HG03066 (cell line): ENCODE measurements at regions not wholly inside any gene's neighbourhood (a gene's known extent, or its start where the extent isn't known, plus 50 kb on each side); places are given as distances from the start of the nearest gene placed in this dataset.

Experiments used
- ATAC-seq: cut with Tn5 transposase; IDR thresholded peaks from one replicate; pipeline ENCODE4 v1.9.1; 2021; ENCODE audit warnings: low read depth; ENCODE audit not compliant: unreplicated experiment

DNA sequence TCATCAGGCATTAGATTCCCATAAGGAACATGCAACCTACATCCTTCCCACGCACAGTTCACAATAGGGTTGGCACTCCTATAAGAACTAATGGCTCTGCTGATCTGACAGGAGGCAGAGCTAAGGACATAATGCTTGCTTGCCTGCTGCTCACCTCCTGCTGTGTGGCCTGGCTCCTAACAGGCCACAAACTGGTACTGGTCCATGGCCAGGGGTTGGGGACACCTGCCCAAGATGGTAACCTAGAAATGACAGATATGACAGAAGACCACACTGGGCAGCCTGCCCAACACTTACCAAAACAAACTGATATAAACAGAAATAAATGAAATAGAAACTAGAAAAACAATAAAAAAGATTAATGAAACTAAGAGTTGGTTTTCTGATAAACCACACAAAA lies 325.6 kb downstream of the SEC23A start:
- no peak for ATAC-seq

GRCh38 chr14:38775986-38776385 lies 327.0 kb downstream of the SEC23A start:
- no peak for ATAC-seq

- ATAC-seq, result no peak
Observed at GRCh38 chr14:38774162-38774561, 328.9 kb downstream of the SEC23A start.

DNA sequence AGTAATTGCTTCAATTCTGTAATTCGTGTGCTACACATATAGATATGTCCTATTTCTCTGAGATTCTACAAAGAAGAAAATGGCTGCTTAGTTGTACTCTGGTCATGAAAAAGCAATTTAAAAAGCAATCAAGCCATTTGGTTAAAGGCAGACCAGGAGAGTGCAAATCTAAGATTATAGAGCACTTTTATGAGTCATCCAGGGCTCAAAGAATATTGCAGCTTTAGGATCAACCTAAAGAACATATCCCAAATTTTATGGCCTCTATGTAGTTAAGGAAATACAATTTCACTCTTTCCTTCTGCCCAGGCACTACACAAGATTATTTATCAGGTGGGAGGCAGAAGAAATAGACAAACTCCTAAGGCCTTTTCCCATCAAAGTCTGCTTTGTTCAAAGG lies 332.8 kb downstream of the SEC23A start:
- no peak for ATAC-seq

GRCh38 chr14:38762845-38763244 lies 340.2 kb downstream of the SEC23A start:
- no peak for ATAC-seq

DNA sequence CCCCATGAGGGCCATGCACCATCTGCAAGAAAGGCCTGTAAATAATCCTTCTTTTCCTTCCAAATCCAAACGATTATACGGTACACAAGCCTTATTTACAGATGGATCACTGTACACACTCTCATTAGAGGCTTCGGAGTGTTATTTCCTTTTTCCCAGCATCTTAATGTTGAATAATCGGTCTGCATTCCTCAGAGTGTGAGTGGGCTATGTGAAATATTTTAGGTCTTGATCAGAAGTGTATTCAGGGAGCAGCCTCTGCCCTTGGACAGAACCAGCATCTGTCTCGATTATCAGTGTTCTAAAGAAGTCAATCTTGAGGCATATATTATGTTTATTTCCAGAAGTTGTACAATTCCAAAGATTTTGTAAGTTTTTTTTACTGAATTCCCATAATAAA lies 340.6 kb downstream of the SEC23A start:
- ATAC-seq, result no peak

- ATAC-seq, result no peak
Observed at GRCh38 chr14:38761033-38761432, 342.0 kb downstream of the SEC23A start.

GRCh38 chr14:38758661-38759060 lies 344.4 kb downstream of the SEC23A start:
- no peak for ATAC-seq

DNA sequence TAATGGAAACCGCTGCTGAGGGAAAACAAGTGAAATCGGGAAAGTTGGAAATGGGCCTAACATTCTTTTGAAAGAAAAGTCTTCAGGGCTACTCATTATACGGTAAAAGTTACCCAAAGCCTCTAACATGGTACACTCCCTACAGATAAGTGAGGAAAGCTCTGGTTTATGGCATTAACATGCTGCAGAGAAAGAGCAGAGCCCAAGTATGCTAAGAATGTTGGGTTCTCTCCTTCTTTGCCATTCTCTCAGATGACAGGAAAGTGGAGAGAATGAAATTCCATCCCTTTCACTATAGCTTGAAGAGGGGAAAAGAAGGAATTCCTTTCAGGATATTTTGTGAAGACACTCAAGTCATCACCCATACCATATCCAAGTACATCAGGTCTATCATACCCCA lies 348.0 kb downstream of the SEC23A start:
- ATAC-seq, result no peak

DNA sequence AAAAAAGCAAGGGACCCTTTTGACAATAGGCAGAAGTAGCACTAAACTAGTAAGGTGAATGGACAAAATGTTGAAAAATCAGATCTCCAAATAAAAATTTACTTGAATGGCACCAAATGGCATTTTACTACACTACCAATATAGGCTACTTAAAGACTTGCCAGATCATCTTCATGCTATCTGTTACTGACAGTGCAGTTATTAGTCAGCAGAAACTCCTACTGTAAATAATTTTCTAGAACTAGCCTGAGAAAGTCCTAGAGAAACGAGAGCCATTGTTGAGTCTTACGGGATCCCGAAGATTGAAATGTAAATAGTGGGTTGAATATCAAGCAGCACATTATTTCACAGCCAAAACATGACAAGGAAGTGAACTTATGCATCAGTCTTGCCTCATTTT lies 350.3 kb downstream of the SEC23A start:
- ATAC-seq, result no peak

GRCh38 chr14:38752341-38752740 lies 350.7 kb downstream of the SEC23A start:
- no peak for ATAC-seq

DNA sequence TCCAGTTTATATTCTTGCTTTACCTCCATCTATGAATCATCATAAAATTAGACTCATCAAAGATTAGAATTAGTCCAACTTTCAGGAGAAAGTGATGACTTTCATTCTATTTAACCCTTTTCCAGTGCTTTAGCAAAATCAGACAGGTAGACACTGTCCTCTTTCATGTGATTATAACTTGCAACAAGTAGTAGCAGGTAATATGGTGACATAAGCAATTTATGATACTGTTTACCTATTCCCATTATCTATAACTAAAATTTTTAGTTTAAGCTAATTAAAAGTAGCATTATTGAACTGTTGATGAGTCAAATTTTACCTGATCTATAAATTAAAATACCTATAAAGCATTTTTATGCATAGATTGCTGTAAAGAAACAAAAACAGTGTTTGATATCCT lies 351.6 kb downstream of the SEC23A start:
- ATAC-seq, result no peak

DNA sequence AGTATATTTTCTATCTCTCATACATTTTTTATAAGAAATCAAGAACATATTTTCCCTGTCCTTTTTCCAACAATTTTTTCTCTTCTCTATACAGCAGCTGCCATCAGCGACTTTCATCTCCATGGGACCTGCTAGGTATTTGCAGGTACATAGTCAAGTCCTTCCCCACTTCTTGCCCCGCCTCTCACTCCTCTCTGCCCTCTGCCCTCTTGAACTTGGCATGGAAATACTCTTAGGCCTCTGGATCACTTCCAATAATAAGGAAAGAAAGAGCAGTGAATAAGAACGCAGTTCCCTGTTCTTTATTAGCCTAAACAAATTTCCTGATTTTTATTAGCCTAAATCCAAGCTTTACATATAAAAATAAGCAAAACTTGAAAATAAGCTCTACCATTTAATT lies 353.1 kb downstream of the SEC23A start:
- ATAC-seq, result no peak

GRCh38 chr14:38745861-38746260 lies 357.2 kb downstream of the SEC23A start:
- no peak for ATAC-seq

DNA sequence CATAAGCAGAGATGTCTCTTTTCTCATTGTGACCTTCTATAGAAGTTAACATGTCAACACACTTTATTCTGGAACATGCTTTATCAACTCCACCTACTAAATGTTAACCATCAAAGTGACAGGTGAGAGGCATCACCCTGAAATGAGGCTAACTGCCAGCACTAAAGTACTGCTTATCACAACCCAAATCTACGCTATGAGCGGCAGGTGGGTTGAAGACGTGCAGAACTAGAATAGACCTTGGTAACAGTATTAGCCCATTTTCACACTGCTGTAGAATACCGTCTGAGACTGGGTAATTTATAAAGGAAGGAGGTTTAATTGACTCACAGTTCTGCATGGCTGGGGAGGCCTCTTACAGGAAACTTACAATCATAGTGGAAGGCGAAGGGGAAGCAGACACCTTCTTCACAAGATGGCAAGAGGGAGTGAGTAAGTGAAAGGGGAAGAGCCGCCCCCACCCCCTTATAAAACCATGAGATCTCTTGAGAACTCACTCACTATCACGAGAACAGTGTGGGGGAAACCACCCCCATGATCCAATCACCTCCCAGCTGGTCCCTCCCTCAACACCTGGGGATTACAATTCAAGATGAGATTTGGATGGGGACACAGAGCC lies 359.0 kb downstream of the SEC23A start:
- no peak for ATAC-seq

DNA sequence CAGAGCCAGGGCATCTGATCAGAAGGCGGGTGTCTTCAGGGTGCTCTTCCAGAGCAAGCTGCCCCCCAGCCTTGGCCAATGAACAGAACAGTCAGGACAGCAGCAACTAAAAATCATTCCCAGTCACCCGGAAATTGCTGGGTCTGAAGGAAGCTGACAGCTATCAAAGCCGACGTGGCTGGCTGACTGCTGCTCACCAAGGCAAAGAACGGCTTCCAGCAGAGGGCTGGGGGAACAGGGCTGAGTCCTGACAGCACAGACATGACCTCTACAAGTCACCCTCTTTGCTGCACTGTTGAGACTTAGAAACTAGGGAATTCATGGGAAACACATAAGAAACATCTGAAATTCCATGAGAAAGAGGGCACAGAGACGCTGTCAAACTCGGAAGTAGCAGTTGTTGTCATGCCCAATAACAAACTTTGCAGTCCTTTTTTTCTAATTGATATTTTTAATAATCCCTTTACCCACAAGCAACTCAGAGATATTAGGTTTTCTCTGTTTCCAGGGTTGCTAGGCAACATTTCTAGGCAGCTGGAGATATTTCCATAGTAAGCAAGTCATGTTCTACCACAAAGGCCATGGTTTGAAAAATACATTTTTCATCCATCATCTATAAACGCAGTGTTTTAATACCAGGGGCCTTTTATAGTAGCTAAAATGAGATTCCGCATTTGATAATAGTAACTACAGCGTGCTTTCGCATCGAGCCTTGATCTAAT lies 365.2 kb downstream of the SEC23A start:
- ATAC-seq, result no peak

DNA sequence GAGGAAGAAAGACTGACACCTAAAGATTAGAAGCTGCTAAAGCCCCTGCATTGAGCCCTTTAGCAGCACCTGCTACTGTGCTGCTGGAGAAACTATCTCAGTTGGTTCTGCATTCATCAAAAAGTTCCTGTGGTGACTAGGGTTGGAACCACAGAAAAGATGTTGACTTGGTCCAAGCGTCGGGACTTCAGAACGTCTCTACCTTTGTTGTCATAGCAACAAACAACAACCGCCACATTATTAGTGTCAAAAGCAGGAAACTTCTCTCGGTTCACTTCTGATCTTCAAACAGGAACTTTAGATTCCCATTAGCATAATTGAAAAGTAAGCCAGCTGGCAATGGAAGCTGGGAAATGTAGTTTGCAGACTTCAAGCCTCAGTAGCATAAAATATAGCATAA lies 368.0 kb downstream of the SEC23A start:
- no peak for ATAC-seq

DNA sequence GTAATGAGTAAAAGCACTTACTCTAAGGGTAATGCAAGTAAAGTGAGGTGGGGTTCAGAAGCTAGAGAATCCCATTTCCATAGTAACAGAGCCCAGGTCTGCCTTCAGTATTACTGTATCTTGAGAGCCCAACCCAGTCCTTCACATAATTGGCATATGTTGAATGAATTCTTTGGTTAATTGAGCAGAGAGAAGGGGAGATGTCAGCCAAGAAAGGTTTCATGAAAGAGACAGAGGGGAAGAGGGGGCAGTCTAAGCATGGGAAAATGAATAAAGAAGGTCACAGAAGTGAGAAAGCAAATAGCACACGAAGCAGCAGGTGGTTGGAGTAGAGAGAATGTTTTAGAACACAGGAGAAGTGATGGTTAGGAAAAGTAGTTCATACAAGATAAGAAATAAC lies 371.1 kb downstream of the SEC23A start:
- ATAC-seq, result no peak

DNA sequence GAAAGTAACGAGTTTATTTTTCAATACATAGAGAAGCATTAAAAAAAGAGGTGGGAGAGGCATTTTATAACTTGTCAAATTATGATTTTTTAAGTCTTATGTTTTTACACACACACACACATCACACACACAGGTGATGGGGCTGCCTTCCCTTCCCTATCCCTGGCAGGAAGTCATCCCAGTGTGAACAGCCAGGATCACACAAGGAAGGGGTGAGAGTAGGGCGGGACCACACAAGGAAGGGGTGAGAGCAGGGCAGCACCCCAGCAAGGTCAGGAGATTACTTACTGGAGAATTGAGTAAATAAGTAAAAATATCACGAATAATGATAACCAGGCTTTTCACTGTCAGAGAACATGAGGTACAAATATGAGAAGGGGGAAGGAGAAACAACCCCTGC lies 372.6 kb downstream of the SEC23A start:
- ATAC-seq, result no peak

GRCh38 chr14:38727731-38728130 lies 375.3 kb downstream of the SEC23A start:
- no peak for ATAC-seq

DNA sequence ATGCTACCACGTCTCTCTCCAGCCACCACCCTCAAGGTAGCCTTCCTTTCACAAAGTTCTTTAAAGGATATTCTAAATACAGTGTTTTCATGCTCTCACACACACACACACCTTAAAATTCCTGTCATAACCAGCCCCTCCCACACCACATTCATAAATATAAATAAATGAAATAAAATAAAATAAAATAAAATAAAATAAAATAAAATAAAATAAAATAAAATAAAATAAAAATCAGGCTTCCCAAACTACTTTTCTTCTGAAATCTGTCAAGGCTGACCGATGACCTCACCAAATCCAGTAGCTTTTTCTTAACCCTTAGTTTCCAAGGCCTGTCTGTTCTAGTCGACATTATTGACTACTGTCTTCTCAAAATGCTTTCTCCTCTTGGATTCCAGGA lies 378.4 kb downstream of the SEC23A start:
- no peak for ATAC-seq

DNA sequence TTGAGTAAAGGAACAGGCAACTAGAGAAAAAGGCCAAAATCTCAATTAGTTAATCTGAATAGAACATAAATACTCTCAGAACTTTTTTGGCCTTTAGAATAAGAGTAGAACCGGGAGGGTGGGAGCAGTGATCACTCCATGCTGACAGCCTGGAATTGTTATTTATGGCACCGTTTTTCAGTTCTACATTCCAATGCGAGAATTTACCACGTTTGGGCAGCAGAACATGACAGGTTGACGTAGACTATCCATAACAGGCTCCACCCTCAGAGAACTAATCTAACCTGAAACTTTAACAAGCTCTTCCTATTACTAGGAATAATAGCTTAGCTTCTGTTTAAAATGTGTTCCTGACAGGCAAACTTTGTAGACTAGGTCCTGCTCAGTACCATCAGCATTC lies 379.1 kb downstream of the SEC23A start:
- ATAC-seq, result no peak

GRCh38 chr14:38723277-38723676 lies 379.8 kb downstream of the SEC23A start:
- no peak for ATAC-seq
